Nucleus accumbens (tissue), 56 donors: ENCODE measurements at regions not wholly inside any gene's neighbourhood (a gene's known extent, or its start where the extent isn't known, plus 50 kb on each side); places are given as distances from the start of the nearest gene placed in this dataset.
"Not testable (repeated sequence)": the region's sequence is repeated elsewhere in the genome, so short reads cannot be mapped to it uniquely, and the experiment has no call there.

Experiments used
- DNase-seq, 56 donors: peaks; one replicate each; lab custom pipeline; 2025; lab: John Stamatoyannopoulos, UW

GRCh38 chr12:83538361-83538965 is 851.8 kb downstream of the TMTC2 start:
- DNase-seq = no peak

- DNase-seq = no peak
These were observed 850.8 kb downstream of the TMTC2 start for GRCh38 chr12:83537428-83538053.

- no peak for DNase-seq
These were observed 849.8 kb downstream of the TMTC2 start for GRCh38 chr12:83536496-83536895.

GRCh38 chr12:83528571-83528970 is 841.9 kb downstream of the TMTC2 start:
- DNase-seq = no peak

GRCh38 chr12:83527810-83528209 is 841.1 kb downstream of the TMTC2 start:
- no peak for DNase-seq

GRCh38 chr12:83515306-83516026 is 828.8 kb downstream of the TMTC2 start:
- no peak for DNase-seq

- no peak for DNase-seq
These were observed 827.7 kb downstream of the TMTC2 start for GRCh38 chr12:83514372-83514771.

- DNase-seq = no peak
These were observed 820.1 kb downstream of the TMTC2 start for GRCh38 chr12:83506841-83507240.

- no peak for DNase-seq
These were observed 818.9 kb downstream of the TMTC2 start for GRCh38 chr12:83505586-83505985.

- DNase-seq = not testable (repeated sequence)
These were observed 813.2 kb downstream of the TMTC2 start for GRCh38 chr12:83499894-83500293.

GRCh38 chr12:83477696-83478095 is 791.0 kb downstream of the TMTC2 start:
- DNase-seq = no peak

GRCh38 chr12:83476695-83477690 is 790.3 kb downstream of the TMTC2 start:
- DNase-seq = no peak

- no peak for DNase-seq
These were observed 789.3 kb downstream of the TMTC2 start for GRCh38 chr12:83476006-83476405.

GRCh38 chr12:83474369-83474768 is 787.7 kb downstream of the TMTC2 start:
- DNase-seq = no peak

GRCh38 chr12:83473408-83474095 is 786.8 kb downstream of the TMTC2 start:
- DNase-seq = no peak

GRCh38 chr12:83472772-83473171 is 786.1 kb downstream of the TMTC2 start:
- no peak for DNase-seq

GRCh38 chr12:83472350-83472749 is 785.6 kb downstream of the TMTC2 start:
- no peak for DNase-seq

GRCh38 chr12:83471341-83471740 is 784.6 kb downstream of the TMTC2 start:
- DNase-seq = no peak

GRCh38 chr12:83470749-83471148 is 784.0 kb downstream of the TMTC2 start:
- no peak for DNase-seq
